Activated effector memory CD4-positive, alpha-beta T cell treated with anti-CD3 and anti-CD28 coated beads, Interleukin-2, amount 50 U/mL, for 16 hours (primary cell): ENCODE measurements at regions not wholly inside any gene's neighbourhood (a gene's known extent, or its start where the extent isn't known, plus 50 kb on each side); places are given as distances from the start of the nearest gene placed in this dataset.
"Not testable (repeated sequence)": the region's sequence is repeated elsewhere in the genome, so short reads cannot be mapped to it uniquely, and the experiment has no call there.

ENCODE experiments used
- DNase-seq: peaks from one replicate; pipeline ENCODE4 v3.0.0-alpha.2; 2020

DNA sequence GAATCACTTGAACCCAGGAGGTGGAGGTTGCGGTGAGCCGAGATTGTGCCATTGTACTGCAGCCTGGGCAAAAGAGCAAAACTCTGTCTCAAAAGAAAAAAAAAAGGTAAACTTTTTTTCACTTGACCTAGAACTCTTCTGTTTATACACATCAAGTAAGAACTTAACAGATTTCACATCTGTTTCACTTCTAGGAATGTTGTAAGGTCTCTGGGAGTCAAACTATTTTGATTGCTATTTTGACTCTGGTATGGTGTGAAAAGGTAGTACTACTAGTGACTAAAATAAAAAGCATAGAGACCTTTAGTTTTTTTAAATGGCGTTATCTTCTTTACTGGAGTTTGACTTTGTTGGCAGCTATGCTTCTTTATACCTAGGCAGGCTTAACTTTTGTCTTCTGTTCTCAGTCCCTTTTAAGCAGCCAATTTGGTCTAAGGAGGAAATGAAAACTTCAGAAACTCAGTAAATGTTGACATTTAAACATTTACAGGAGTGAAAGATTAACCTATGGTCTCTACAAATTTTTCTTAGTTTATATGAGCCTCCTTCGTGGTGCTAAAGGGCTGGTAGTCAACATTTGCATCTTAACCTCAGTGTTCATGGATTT, 84.7 kb downstream of the METTL2B start:
- not testable (repeated sequence) for DNase-seq

DNA sequence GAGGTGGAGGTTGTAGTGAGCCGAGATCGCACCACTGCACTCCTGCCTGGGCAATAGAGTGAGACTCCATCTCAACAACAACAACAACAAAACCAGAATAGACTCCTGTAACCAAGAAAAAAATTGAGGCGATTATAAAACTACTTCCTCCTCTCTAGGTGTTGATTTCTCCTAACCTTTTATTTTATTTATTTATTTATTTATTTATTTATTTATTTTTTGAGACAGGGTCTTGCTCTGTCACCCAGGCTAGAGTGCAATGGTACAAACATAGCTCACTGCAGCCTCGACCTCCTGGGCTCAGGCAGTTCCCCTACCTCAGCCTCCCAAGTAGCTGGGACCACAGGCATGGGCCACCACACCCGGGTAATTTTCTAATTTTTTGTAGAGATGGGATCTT, 86.2 kb downstream of the METTL2B start:
- not testable (repeated sequence) for DNase-seq

DNA sequence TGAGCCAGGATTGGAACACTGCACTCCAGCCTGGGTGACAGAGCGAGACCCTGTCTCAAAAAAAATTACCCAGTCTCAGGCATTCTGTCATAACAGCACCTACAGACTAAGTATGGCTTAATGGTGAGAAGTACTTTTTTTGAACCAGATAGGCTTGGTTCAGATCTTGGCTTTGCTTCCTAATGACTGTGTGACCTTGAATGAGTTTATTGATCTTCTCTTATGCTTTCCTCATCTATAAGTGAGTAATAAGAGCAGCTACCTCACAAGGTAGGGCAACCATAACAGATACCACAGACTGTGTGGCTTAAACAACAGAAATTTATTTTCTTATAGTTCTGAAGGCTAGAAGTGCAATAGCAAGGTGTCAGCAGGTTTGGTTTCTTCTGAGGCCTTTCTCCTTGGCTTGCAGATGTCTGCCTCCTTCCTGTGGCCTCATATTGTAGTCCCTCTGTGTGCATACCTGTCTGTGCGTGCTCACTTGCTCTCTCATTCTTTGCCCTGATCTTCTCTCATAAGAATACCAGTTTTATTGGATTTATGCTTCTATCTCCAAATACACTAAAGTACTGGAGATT, 87.7 kb downstream of the METTL2B start:
- DNase-seq: not testable (repeated sequence)

DNA sequence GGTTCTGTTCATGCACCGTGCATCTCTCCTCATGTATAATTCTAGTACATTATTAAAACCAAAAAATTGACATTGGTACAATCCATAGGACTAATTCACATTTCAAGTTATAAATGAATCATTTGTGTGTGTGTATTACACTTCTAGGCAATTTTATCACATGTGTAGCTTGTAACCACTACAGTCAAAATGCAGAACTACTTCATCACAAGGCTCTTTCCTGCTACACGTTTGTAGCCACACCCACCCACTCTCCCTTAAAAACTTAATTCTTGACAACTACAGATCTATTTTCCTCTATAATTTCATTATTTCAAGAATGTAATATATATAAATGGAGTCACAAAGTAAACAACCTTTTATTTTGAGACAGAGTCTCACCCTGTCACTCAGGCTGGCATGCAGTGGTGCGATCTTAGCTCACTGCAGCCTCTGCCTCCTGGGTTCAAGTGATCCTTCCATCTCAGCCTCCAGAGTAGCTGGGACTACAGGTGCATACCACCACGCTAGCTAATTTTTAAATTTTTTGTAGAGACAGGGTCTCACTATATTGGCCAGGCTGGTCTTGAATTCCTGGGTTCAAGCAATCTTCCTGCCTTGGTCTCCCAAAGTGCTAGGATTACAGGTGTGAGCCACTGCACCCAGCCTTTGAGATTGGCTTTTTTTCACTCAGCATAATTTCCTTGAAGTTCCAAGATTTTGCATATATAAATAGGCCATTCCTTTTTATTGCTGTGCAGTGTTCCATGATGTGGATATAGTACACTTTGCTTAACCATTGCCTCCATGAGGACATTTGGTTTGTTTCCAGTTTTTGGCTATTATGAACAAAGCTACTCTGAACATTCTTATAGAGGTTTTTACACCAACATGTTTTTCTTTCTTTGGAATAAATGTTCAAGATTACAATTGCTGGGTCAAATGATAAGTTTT, 88.7 kb downstream of the METTL2B start:
- DNase-seq: not testable (repeated sequence)

GRCh38 chr7:128575277-128575676, 96.8 kb upstream of the GARIN1A start:
- not testable (repeated sequence) for DNase-seq

DNA sequence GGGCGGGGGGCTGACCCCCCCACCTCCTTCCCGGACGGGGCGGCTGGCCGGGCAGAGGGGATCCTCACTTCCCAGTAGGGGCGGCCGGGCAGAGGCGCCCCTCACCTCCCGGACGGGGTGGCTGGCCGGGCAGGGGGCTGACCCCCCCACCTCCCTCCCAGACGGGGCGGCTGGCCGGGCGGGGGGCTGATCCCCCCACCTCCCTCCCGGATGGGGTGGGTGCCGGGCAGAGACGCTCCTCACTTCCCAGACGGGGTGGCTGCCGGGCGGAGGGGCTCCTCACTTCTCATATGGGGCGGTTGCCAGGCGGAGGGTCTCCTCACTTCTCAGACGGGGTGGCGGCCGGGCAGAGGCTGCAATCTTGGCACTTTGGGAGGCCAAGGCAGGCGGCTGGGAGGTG, 95.1 kb upstream of the GARIN1A start:
- not testable (repeated sequence) for DNase-seq

DNA sequence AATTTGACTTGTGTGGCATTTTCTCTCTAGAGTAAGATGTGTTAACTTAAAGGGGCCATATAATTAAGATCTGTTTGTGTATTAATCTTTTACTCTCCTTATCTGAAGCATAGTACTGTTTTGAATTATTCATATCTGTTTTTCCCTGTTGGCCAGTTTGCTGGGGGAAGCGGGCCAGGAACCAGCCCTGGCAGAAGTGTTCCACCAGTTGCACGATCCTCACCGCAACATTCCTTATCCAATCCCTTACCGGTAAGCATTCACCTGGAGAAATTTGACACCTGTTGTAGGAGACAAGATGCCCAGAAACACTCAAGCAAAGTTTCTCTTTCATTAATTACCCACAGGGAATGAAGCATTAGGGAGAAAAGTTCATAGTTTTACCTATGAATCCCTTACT, 92.2 kb upstream of the GARIN1A start:
- not testable (repeated sequence) for DNase-seq

- not testable (repeated sequence) for DNase-seq
These were observed 91.0 kb upstream of the GARIN1A start for GRCh38 chr7:128581100-128581499.

DNA sequence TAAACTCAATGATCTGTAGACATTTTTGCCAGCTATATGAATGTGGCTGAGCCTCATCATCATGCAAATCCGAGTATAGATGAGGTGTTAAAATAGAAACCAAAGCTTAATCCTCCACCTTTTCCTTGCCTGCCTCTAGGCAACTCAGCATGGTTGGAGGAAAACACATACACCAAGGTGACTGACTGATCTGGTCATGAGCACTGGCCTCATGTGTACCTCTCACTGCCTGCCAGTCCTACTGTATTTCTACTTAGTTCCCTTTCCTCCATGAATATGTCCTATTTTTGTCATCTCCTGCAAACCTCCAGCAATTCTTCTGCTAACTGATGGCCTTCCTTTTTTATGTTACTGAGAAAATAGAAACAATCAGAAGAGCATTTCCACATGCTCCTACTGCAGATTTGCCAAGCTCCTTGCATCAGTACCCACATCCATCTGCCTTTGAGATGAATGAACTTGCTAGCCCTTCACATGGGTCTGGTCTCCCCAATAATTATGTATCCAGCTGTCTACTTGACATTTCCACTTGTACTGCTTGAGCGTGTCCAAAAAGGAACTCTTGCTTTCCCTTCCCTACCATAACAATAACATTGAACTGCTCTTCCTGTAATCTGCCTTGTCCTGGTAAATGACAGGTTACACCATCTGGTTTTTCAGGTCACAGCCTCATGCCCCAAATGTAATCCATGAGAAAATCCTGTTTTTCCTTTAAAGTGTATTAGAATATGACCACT, 90.1 kb upstream of the GARIN1A start:
- DNase-seq: not testable (repeated sequence)

DNA sequence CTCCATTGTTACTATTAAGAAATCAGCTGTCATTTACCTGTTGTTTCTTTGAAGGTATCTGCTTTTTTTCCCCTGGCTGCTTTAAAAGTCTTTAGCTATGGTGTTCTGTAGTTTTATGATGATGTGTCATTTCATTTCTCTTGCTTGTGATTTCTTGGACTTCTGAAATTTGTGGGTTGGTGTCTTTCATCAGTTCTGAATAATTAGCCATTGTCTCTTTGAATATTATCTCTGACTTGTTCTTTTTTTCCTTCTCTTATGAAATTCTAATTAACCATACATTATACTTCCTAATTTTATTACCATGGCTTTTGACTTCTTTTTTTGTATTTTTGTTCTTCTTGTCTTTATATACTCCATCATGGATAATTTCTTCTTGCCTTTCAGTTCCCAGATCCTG, 85.4 kb upstream of the GARIN1A start:
- not testable (repeated sequence) for DNase-seq

DNA sequence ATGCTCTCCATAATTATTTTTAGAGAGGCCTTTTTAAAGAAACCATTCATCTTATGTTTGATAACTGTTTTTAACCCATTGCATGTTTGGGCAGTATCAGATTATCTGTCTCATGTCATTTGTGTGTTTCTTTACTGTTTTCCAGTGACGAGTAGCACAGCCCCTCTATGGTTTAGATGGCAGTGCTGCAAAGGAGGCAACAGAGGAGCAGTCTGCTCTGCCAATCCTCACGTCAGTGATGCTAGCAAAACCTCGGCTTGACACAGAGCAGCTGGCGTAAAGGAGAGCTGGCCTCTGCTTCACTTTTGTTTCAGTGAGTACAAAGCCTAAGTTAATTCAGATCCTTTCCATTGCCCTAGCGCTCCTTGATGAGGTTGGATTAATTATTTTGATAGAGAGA, 80.4 kb upstream of the GARIN1A start:
- DNase-seq: no peak

DNA sequence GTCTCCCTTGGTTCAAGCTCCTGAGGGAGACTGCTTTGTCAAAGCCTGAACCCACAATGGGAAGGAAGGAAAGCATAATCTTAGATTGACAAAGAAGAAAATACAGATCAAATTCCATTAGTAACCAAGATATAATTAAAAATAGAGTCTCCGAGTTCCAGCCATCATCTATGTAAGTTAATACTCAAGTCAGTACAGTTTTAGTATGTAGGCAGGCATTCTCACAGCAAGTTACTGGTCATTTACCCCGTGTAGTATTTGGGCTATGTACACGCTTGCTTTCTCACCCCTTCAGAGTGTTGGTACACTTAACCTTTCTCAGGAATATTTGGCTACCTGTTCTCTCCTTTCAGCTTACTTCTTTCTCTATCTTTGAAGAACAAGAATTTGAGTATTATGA, 79.9 kb upstream of the GARIN1A start:
- DNase-seq: not testable (repeated sequence)

DNA sequence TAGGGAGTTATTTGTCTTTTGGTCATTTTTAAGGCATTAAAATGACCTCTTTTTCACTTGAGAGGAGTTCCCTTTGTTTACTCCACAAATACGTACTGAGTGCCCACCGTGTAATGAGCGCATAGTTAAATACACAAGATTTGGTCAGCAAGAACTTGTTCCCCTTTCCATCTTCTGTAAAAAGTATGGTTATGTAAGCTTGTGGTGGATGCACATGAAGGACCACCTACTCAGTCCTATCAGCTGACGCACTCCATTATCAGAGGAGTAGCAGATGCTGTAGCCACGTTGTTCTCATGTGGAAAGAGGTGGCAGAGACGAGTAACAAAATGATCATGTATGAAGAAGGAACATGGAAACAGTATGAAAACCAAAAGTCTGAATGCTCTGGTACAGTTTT, 78.0 kb upstream of the GARIN1A start:
- DNase-seq: not testable (repeated sequence)

DNA sequence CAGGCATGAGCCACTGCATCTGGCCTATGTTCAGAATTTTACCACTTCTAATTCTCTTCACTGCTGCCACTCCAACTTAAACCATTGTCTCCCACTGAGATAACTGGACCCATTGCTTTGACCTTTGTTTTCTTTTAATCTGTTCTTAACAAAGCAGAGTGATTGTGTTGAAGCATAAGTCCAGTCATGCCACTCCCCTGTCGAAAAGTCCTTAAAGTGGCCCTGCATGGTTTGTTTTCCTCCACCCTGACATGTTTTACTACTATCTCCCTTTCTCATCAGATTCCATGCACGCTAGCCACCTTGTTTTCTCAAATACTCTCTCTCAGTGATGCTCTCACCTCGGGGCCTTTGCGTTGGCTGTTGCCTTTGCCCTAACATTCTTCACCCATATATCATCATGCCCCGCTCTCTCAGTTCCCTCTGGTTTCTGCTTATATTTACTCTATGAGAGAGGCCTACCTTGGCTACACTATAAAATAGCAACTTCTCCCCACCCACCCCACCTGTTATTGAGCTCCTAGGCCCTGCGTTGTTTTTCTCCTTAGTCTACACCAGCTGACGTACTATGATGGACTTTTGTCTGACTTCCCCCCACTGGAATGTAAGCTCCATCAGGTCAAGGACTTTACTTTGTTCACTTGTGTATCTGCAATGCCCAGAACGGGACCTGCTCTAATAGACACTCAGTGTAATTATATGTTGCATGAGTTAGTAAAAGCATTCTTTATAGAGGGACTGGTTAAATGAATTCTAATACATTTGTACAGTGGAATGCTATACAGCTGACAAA, 75.6 kb upstream of the GARIN1A start:
- not testable (repeated sequence) for DNase-seq

DNA sequence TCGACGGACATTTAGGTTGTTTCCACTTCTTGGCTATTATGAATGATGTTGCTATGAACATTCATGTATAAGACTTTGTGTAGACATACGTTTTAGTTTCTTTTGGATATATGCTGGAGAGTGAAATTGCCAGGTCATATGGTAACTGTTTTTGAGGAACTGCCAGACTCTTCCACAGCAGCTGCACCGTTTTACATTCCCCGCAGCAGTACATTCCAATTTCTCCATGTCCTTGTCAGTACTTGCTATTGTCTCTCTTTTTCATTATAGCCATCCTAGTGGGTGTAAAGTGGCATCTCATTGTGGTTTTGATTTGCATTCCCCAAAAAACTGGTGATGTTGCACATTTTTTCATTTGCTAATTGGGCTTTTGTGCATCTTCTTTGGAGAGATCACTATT, 73.1 kb upstream of the GARIN1A start:
- not testable (repeated sequence) for DNase-seq

GRCh38 chr7:128608678-128609421, 63.2 kb upstream of the GARIN1A start:
- peak; percentile 65 for DNase-seq

DNA sequence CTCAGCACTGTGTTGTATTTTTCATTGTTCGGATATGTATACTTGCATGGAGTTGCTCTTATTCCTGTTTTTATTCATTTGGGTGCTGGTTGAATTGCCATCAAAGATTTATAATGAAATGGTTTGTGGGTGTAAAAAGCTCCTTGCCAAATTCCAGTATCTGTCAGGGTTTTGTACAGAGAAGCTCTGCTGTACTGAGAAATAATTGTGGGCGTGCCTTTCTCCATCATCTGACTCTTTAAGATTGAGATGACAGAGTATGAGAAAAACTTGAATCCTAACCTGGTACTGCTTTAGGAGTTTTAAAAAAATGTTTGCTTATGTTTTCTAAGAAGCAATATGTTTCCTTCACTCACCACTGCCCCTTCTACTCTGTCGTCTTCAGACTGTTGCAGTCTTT, 58.7 kb upstream of the GARIN1A start:
- DNase-seq: not testable (repeated sequence)

DNA sequence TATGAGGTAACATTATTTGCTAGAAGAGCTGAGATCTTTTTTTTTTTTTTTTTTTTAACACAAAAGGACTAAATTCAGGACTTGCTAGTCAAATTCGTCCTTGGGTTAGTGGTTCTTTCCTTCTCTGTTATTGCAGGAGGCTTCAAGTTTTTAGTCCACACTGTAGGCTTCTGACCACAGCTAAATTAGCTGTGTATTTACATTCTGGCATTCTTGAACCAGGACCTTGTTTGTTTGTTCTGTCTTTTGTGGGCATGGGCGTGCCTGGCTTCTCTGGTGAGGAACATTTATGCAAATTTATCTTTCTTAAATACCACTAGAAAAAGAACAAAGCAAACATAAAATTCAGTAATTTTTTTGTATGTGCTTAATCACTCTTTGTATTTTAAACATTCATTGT, 57.3 kb upstream of the GARIN1A start:
- DNase-seq: not testable (repeated sequence)

GRCh38 chr7:128616799-128617198, 55.3 kb upstream of the GARIN1A start:
- DNase-seq: not testable (repeated sequence)
